ENCODE measurements at regions not wholly inside any gene's neighbourhood (a gene's known extent, or its start where the extent isn't known, plus 50 kb on each side); places are given as distances from the start of the nearest gene placed in this dataset.
"Not testable (repeated sequence)": the region's sequence is repeated elsewhere in the genome, so short reads cannot be mapped to it uniquely, and the experiment has no call there.

- not testable (repeated sequence) for TF ChIP-seq CTCF, EZH2, EZH2phosphoT487 (IDR thresholded peaks at IDR 0.05)
Observed at GRCh38 chr9:40222617-40223200, 867.2 kb downstream of the SPATA31A1 start.

Data from neural progenitor cell (in vitro differentiated cells).